ENCODE measurements at regions not wholly inside any gene's neighbourhood (a gene's known extent, or its start where the extent isn't known, plus 50 kb on each side); places are given as distances from the start of the nearest gene placed in this dataset.

DNA sequence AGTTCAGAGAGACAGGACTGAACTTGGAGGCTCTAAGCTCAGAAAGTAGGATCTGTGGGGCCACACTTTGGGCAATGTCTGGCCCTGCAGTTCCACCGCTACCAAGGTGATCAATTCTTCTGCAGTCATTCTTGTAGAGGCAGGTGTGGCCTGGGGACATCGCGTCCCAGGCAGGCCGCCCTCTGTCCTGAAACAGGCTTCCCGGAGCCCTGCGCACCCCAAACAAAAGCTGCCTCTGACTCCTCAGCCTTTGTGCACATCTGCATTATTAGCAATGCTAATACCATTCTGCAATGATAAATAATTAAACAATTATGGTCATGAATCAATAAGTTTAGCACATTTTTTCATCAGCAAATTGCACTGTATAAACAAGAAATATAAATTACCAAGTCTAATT, 160.2 kb downstream of the URI1 start:
- Histone ChIP-seq H3K27ac (ENCODE audit: low read depth in 2 of 2, low read length in 2 of 2) (no peak overlapping the region), H3K4me1 (ENCODE audit: control insufficient read depth in 2 of 2, insufficient read depth in 2 of 2, low read length in 2 of 2) (no peaks in the 10 kb centered on the region), H3K27me3 (ENCODE audit: control insufficient read depth in 2 of 2, insufficient read depth in 2 of 2, low read length in 2 of 2) (no peaks in the 10 kb centered on the region), H3K4me3 (ENCODE audit: low read length in 2 of 2) (no peak overlapping the region), H3K9me3 (ENCODE audit: control insufficient read depth in 2 of 2, low read length in 2 of 2) (no peaks in the 10 kb centered on the region), H3K9ac (ENCODE audit: low read depth in 1 of 2, low read length in 2 of 2) (no peak overlapping the region), H3K36me3 (ENCODE audit: control insufficient read depth in 2 of 2, insufficient read depth in 2 of 2, low read length in 2 of 2) (no peaks in the 10 kb centered on the region)

DNA sequence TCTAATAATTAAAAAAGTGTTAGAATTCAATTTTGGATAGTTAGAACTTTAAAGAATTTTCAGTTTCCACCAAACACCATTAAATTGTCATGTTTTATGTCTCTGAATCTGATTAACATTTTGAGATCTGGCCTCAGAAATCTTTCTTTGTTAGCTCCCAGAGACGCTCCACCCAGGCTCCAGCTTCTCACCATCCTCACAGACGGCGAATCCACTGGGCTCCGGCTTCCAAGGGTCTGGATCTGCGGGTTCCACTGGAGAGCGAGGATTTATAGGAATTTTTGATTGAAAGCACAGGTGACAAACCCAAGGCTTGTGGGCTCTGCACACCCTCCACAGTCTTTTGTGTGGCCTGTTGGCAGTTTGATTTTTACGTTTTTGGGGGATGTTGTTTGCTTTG, 160.6 kb downstream of the URI1 start:
- H3K9me3 ChIP-seq (ENCODE audit: control insufficient read depth in 2 of 2, low read length in 2 of 2) = no peaks in the 10 kb centered on the region
- no peak overlapping the region for H3K27ac ChIP-seq (ENCODE audit: low read depth in 2 of 2, low read length in 2 of 2)
- no peaks in the 10 kb centered on the region for H3K27me3 ChIP-seq (ENCODE audit: control insufficient read depth in 2 of 2, insufficient read depth in 2 of 2, low read length in 2 of 2)
- H3K4me1 ChIP-seq (ENCODE audit: control insufficient read depth in 2 of 2, insufficient read depth in 2 of 2, low read length in 2 of 2) = no peaks in the 10 kb centered on the region
- H3K4me3 ChIP-seq (ENCODE audit: low read length in 2 of 2) = no peak overlapping the region
- H3K9ac ChIP-seq (ENCODE audit: low read depth in 1 of 2, low read length in 2 of 2) = no peak overlapping the region
- H3K36me3 ChIP-seq (ENCODE audit: control insufficient read depth in 2 of 2, insufficient read depth in 2 of 2, low read length in 2 of 2) = no peaks in the 10 kb centered on the region

GRCh38 chr19:30103981-30104380, 161.9 kb downstream of the URI1 start:
- H3K9ac ChIP-seq (ENCODE audit: low read depth in 1 of 2, low read length in 2 of 2) = no peak overlapping the region
- H3K27me3 ChIP-seq (ENCODE audit: control insufficient read depth in 2 of 2, insufficient read depth in 2 of 2, low read length in 2 of 2) = no peaks in the 10 kb centered on the region
- H3K27ac ChIP-seq (ENCODE audit: low read depth in 2 of 2, low read length in 2 of 2) = no peak overlapping the region
- H3K36me3 ChIP-seq (ENCODE audit: control insufficient read depth in 2 of 2, insufficient read depth in 2 of 2, low read length in 2 of 2) = no peaks in the 10 kb centered on the region
- H3K4me1 ChIP-seq (ENCODE audit: control insufficient read depth in 2 of 2, insufficient read depth in 2 of 2, low read length in 2 of 2) = no peaks in the 10 kb centered on the region
- H3K4me3 ChIP-seq (ENCODE audit: low read length in 2 of 2) = no peak overlapping the region
- no peaks in the 10 kb centered on the region for H3K9me3 ChIP-seq (ENCODE audit: control insufficient read depth in 2 of 2, low read length in 2 of 2)

GRCh38 chr19:30105316-30105715, 163.3 kb downstream of the URI1 start:
- Histone ChIP-seq H3K4me3 (ENCODE audit: low read length in 2 of 2) (no peak overlapping the region), H3K9ac (ENCODE audit: low read depth in 1 of 2, low read length in 2 of 2) (no peak overlapping the region), H3K27me3 (ENCODE audit: control insufficient read depth in 2 of 2, insufficient read depth in 2 of 2, low read length in 2 of 2) (no peaks in the 10 kb centered on the region), H3K36me3 (ENCODE audit: control insufficient read depth in 2 of 2, insufficient read depth in 2 of 2, low read length in 2 of 2) (no peaks in the 10 kb centered on the region), H3K4me1 (ENCODE audit: control insufficient read depth in 2 of 2, insufficient read depth in 2 of 2, low read length in 2 of 2) (no peaks in the 10 kb centered on the region), H3K27ac (ENCODE audit: low read depth in 2 of 2, low read length in 2 of 2) (no peak overlapping the region), H3K9me3 (ENCODE audit: control insufficient read depth in 2 of 2, low read length in 2 of 2) (no peaks in the 10 kb centered on the region)

GRCh38 chr19:30105727-30106126, 163.7 kb downstream of the URI1 start:
- Histone ChIP-seq H3K9me3 (ENCODE audit: control insufficient read depth in 2 of 2, low read length in 2 of 2) (no peaks in the 10 kb centered on the region), H3K9ac (ENCODE audit: low read depth in 1 of 2, low read length in 2 of 2) (no peak overlapping the region), H3K27ac (ENCODE audit: low read depth in 2 of 2, low read length in 2 of 2) (no peak overlapping the region), H3K4me1 (ENCODE audit: control insufficient read depth in 2 of 2, insufficient read depth in 2 of 2, low read length in 2 of 2) (no peaks in the 10 kb centered on the region), H3K36me3 (ENCODE audit: control insufficient read depth in 2 of 2, insufficient read depth in 2 of 2, low read length in 2 of 2) (no peaks in the 10 kb centered on the region), H3K4me3 (ENCODE audit: low read length in 2 of 2) (no peak overlapping the region), H3K27me3 (ENCODE audit: control insufficient read depth in 2 of 2, insufficient read depth in 2 of 2, low read length in 2 of 2) (no peaks in the 10 kb centered on the region)

DNA sequence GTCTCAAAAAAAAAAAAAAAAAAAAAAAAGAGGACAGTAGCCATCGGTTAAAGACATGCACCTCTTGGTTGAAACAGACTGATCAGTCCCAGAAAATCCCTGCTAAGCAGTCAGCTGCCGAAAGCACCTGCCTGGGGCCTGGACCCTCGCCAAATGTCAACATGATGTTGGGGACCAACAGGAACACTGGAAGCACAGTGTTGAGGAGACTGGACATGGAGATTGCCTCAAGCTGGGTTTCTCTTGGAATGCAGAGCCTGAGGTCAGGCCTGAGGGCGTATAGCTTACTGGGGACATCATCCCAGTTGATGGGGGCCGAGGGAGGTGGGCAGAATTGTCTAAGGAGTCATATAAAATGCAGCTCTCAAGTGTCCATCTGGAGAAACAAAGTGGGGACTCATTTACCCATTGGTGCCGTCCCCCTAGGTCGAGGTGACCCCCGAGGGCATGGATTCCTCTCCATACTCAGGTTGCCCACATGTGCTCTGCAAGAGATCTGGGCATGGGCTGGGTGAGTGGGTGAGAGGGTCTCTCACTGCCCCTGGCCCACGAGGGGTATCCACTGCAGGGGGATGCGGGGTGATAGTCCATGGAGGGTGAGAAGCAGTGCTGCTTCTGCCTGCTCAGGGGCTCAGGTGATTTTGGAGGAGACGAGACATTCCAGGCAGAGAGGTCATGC, 164.5 kb downstream of the URI1 start:
- H3K27me3 ChIP-seq (ENCODE audit: control insufficient read depth in 2 of 2, insufficient read depth in 2 of 2, low read length in 2 of 2) = no peaks in the 10 kb centered on the region
- H3K9me3 ChIP-seq (ENCODE audit: control insufficient read depth in 2 of 2, low read length in 2 of 2) = no peaks in the 10 kb centered on the region
- H3K4me3 ChIP-seq (ENCODE audit: low read length in 2 of 2) = no peak overlapping the region
- H3K4me1 ChIP-seq (ENCODE audit: control insufficient read depth in 2 of 2, insufficient read depth in 2 of 2, low read length in 2 of 2) = no peaks in the 10 kb centered on the region
- H3K9ac ChIP-seq (ENCODE audit: low read depth in 1 of 2, low read length in 2 of 2) = no peak overlapping the region
- H3K36me3 ChIP-seq (ENCODE audit: control insufficient read depth in 2 of 2, insufficient read depth in 2 of 2, low read length in 2 of 2) = no peaks in the 10 kb centered on the region
- H3K27ac ChIP-seq (ENCODE audit: low read depth in 2 of 2, low read length in 2 of 2) = no peak overlapping the region

- no peaks in the 10 kb centered on the region for H3K9me3 ChIP-seq (ENCODE audit: control insufficient read depth in 2 of 2, low read length in 2 of 2)
- H3K27ac ChIP-seq (ENCODE audit: low read depth in 2 of 2, low read length in 2 of 2) = no peak overlapping the region
- H3K4me1 ChIP-seq (ENCODE audit: control insufficient read depth in 2 of 2, insufficient read depth in 2 of 2, low read length in 2 of 2) = no peaks in the 10 kb centered on the region
- H3K4me3 ChIP-seq (ENCODE audit: low read length in 2 of 2) = no peak overlapping the region
- no peaks in the 10 kb centered on the region for H3K27me3 ChIP-seq (ENCODE audit: control insufficient read depth in 2 of 2, insufficient read depth in 2 of 2, low read length in 2 of 2)
- no peak overlapping the region for H3K9ac ChIP-seq (ENCODE audit: low read depth in 1 of 2, low read length in 2 of 2)
- no peaks in the 10 kb centered on the region for H3K36me3 ChIP-seq (ENCODE audit: control insufficient read depth in 2 of 2, insufficient read depth in 2 of 2, low read length in 2 of 2)
Measured at GRCh38 chr19:30107251-30107650, 165.2 kb downstream of the URI1 start.

GRCh38 chr19:30109565-30109964, 167.5 kb downstream of the URI1 start:
- Histone ChIP-seq H3K27me3 (ENCODE audit: control insufficient read depth in 2 of 2, insufficient read depth in 2 of 2, low read length in 2 of 2) (no peaks in the 10 kb centered on the region), H3K36me3 (ENCODE audit: control insufficient read depth in 2 of 2, insufficient read depth in 2 of 2, low read length in 2 of 2) (no peaks in the 10 kb centered on the region), H3K27ac (ENCODE audit: low read depth in 2 of 2, low read length in 2 of 2) (no peak overlapping the region), H3K4me1 (ENCODE audit: control insufficient read depth in 2 of 2, insufficient read depth in 2 of 2, low read length in 2 of 2) (no peaks in the 10 kb centered on the region), H3K9ac (ENCODE audit: low read depth in 1 of 2, low read length in 2 of 2) (no peak overlapping the region), H3K9me3 (ENCODE audit: control insufficient read depth in 2 of 2, low read length in 2 of 2) (no peaks in the 10 kb centered on the region), H3K4me3 (ENCODE audit: low read length in 2 of 2) (no peak overlapping the region)

- Histone ChIP-seq H3K27me3 (ENCODE audit: control insufficient read depth in 2 of 2, insufficient read depth in 2 of 2, low read length in 2 of 2) (no peaks in the 10 kb centered on the region), H3K36me3 (ENCODE audit: control insufficient read depth in 2 of 2, insufficient read depth in 2 of 2, low read length in 2 of 2) (no peaks in the 10 kb centered on the region), H3K9me3 (ENCODE audit: control insufficient read depth in 2 of 2, low read length in 2 of 2) (no peaks in the 10 kb centered on the region), H3K4me3 (ENCODE audit: low read length in 2 of 2) (no peak overlapping the region), H3K9ac (ENCODE audit: low read depth in 1 of 2, low read length in 2 of 2) (no peak overlapping the region), H3K4me1 (ENCODE audit: control insufficient read depth in 2 of 2, insufficient read depth in 2 of 2, low read length in 2 of 2) (no peaks in the 10 kb centered on the region), H3K27ac (ENCODE audit: low read depth in 2 of 2, low read length in 2 of 2) (no peak overlapping the region)
Measured at GRCh38 chr19:30111021-30111855, 169.2 kb downstream of the URI1 start.

DNA sequence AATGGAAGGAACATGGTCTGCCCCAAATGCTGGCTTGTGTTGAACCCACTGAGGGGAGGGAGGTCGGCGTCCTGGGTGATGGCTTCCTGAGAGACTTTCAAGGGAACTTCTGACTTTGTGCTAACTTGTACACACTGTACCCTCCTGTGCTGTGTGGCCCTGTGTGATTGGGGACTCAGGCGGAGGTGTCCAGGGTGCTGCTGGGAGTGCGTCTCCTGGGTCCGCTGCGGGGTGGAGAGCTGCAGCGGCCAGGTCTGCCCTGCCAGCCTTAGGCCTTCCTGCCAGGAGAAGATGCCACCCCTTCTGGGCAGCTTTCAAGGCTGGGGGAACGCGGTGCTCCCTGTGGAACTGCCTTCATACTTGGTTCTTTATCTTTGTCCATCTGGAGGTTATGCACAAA, 170.1 kb downstream of the URI1 start:
- Histone ChIP-seq H3K4me1 (ENCODE audit: control insufficient read depth in 2 of 2, insufficient read depth in 2 of 2, low read length in 2 of 2) (no peaks in the 10 kb centered on the region), H3K9me3 (ENCODE audit: control insufficient read depth in 2 of 2, low read length in 2 of 2) (no peaks in the 10 kb centered on the region), H3K27ac (ENCODE audit: low read depth in 2 of 2, low read length in 2 of 2) (no peak overlapping the region), H3K9ac (ENCODE audit: low read depth in 1 of 2, low read length in 2 of 2) (no peak overlapping the region), H3K4me3 (ENCODE audit: low read length in 2 of 2) (no peak overlapping the region), H3K27me3 (ENCODE audit: control insufficient read depth in 2 of 2, insufficient read depth in 2 of 2, low read length in 2 of 2) (no peaks in the 10 kb centered on the region), H3K36me3 (ENCODE audit: control insufficient read depth in 2 of 2, insufficient read depth in 2 of 2, low read length in 2 of 2) (no peaks in the 10 kb centered on the region)
